ENCODE measurements at regions not wholly inside any gene's neighbourhood (a gene's known extent, or its start where the extent isn't known, plus 50 kb on each side); places are given as distances from the start of the nearest gene placed in this dataset.

GRCh38 chr18:68520406-68521075 is 194.4 kb downstream of the TMX3 start:
- DNase-seq: no peak

GRCh38 chr18:68519336-68519735 is 195.6 kb downstream of the TMX3 start:
- DNase-seq: no peak

GRCh38 chr18:68509902-68510301 is 205.0 kb downstream of the TMX3 start:
- no peak for DNase-seq

GRCh38 chr18:68507781-68508180 is 207.1 kb downstream of the TMX3 start:
- DNase-seq: no peak

- DNase-seq: no peak
These were observed 209.7 kb downstream of the TMX3 start for GRCh38 chr18:68505178-68505574.

GRCh38 chr18:68504441-68505177 is 210.3 kb downstream of the TMX3 start:
- DNase-seq: no peak

GRCh38 chr18:68500556-68500955 is 214.4 kb downstream of the TMX3 start:
- DNase-seq: no peak

GRCh38 chr18:68499141-68499540 is 215.8 kb downstream of the TMX3 start:
- no peak for DNase-seq

- no peak for DNase-seq
These were observed 216.3 kb downstream of the TMX3 start for GRCh38 chr18:68498636-68499035.

- DNase-seq: no peak
These were observed 216.7 kb downstream of the TMX3 start for GRCh38 chr18:68498185-68498584.

- no peak for DNase-seq
These were observed 219.9 kb downstream of the TMX3 start for GRCh38 chr18:68494802-68495581.

- DNase-seq: no peak
These were observed 225.7 kb downstream of the TMX3 start for GRCh38 chr18:68489013-68489792.

- DNase-seq: no peak
These were observed 230.7 kb downstream of the TMX3 start for GRCh38 chr18:68484241-68484640.

GRCh38 chr18:68482815-68483214 is 232.1 kb downstream of the TMX3 start:
- DNase-seq: no peak

GRCh38 chr18:68480196-68480595 is 234.7 kb downstream of the TMX3 start:
- no peak for DNase-seq

GRCh38 chr18:68478246-68478645 is 236.7 kb downstream of the TMX3 start:
- no peak for DNase-seq

- no peak for DNase-seq
These were observed 239.0 kb downstream of the TMX3 start for GRCh38 chr18:68475883-68476282.

GRCh38 chr18:68472701-68473295 is 242.1 kb downstream of the TMX3 start:
- no peak for DNase-seq

- no peak for DNase-seq
These were observed 245.8 kb downstream of the TMX3 start for GRCh38 chr18:68469049-68469625.

GRCh38 chr18:68467957-68468356 is 247.0 kb downstream of the TMX3 start:
- no peak for DNase-seq

- no peak for DNase-seq
These were observed 247.6 kb downstream of the TMX3 start for GRCh38 chr18:68467329-68467728.

- no peak for DNase-seq
These were observed 248.2 kb downstream of the TMX3 start for GRCh38 chr18:68466672-68467071.

Data from stimulated activated CD8-positive, alpha-beta memory T cell treated with anti-CD3 and anti-CD28 coated beads, Interleukin-4, amount 100 ng/mL, for 48 hours (primary cell).